Right cardiac atrium (tissue), 5 donors: ENCODE measurements at regions not wholly inside any gene's neighbourhood (a gene's known extent, or its start where the extent isn't known, plus 50 kb on each side); places are given as distances from the start of the nearest gene placed in this dataset.

Experiments used
- ATAC-seq, 2 donors: fragments of 200-7000 bp; cut with Tn5 transposase; one replicate each; pipeline versions ENCODE4 v1.8.0 to v1.9.1; 2020; ENCODE audit warnings: moderate library complexity in 2 of 2, mild to moderate bottlenecking in 1 of 2
- DNase-seq, 3 donors: peaks; one replicate each; pipeline ENCODE4 v3.0.0-alpha.2; 2020
- H3K27ac ChIP-seq: one replicate; pipeline ENCODE4 v1.5.1; 2013; ENCODE audit warnings: mild to moderate bottlenecking, low read length, control low read depth, moderate library complexity
- H3K27me3 ChIP-seq: one replicate; pipeline ENCODE4 v1.6.1; 2013; ENCODE audit not compliant: control insufficient read depth, insufficient read depth
- H3K4me1 ChIP-seq: one replicate; pipeline ENCODE4 v1.6.1; 2013; ENCODE audit warnings: low read length; ENCODE audit not compliant: control insufficient read depth, insufficient read depth
- H3K4me3 ChIP-seq: one replicate; pipeline ENCODE4 v1.5.1; 2013; ENCODE audit warnings: low read length, control low read depth
- H3K9me3 ChIP-seq: one replicate; pipeline ENCODE4 v1.6.1; 2013; ENCODE audit warnings: low read length; ENCODE audit not compliant: control insufficient read depth
- WGBS: extraction: QIAGEN DNeasy Blood & Tissue Kit; methylation state at CpG from one replicate; pipeline ENCODE4 v1.1.7; 2013; 5-methylcytosine and 5-hydroxymethylcytosine counted together
- intact Hi-C, 4 donors: fragments of 100-400 bp; cut with DNase I; formaldehyde crosslinking; loops; one replicate each; pipeline versions ENCODE4 v1.11.0 to v1.14.0; 2022 to 2023
- donor health status: healthy with polysubstance abuse.
- donor health status: DM: no; HTN: yes; CAD: no.
- donor health status: DM: no; HTN: no; CAD: no.
- donor health status: DM: no; HTN: yes; CAD: no; lungs with severe emphysema.
- donor health status: DM: yes; HTN: yes; CAD: no.

DNA sequence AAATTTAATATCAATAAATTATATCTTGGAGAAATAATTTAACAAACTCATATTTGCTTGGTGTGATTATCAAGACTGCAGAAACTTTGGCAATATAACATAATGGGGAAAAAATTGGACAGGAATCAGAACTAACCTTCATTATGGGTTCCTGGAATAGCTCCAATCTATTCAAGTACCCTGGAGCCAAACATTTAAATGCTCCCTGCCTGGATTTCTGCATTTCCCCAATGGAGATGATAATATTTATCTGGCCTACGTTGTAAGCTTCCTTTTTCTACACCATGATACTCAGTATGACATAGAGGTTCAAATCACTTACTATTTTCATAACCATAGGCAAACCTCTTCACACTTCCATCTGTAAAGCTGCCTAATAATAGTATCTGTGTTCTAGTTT, 326.8 kb downstream of the TRIML1 start:
- ATAC-seq (no peak), DNase-seq (no peak)
- Histone ChIP-seq H3K9me3 (no peaks in the 10 kb centered on the region), H3K4me3 (no peak overlapping the region), H3K27me3 (no peaks in the 10 kb centered on the region), H3K4me1 (no peaks in the 10 kb centered on the region), H3K27ac (no peak overlapping the region)
- intact Hi-C loops, result no loop called here
- WGBS, result 18% methylated on average over 1 of the region's 1 CpG

DNA sequence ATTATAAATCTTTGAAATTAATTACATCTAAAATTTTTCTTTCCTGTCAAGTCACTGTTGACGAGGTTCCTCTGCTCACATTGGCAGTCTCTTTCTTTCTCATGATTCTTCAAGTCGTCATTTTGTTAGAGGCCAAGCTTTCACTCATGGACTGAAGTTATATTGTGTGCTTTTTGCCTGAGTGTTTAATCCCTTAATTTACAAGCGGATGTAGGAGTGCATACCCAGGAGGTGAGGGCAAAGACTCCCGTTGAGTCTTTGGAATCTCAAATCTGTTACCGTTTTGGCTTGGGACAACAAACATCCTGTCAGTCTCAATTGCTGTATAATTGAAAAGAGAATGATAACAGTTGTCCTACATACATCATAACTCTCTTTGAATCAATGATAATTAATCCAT, 345.0 kb downstream of the TRIML1 start:
- intact Hi-C loops, result no loop called here

DNA sequence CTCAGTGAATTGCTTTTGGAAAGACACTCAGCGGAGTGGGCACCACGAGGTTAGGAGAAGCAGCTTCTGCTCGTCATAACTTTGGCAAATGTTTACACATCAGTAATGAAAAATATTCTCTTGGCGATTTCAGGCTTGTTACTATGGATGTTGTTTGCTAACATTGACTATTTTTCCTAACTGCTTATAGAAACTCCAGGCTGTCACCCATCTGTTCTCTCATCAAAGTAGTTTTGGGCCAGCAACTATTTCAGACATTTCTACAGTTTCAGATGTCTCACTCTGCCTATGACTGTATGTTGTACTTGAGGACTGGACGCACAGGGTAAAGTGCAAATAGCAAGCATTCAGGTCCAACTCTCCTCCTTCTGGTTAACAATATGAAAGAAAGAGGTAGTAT, 346.7 kb downstream of the TRIML1 start:
- no peaks in the 10 kb centered on the region for H3K9me3 ChIP-seq
- no peaks in the 10 kb centered on the region for H3K4me1 ChIP-seq
- H3K27ac ChIP-seq, result no peak overlapping the region
- 66% methylated on average over 5 of the region's 5 CpGs for WGBS
- intact Hi-C loops, result no loop called here
- DNase-seq (no peak), ATAC-seq (no peak)
- H3K27me3 ChIP-seq, result no peaks in the 10 kb centered on the region
- H3K4me3 ChIP-seq, result no peak overlapping the region

More for the DNA sequence above, 345.0 kb downstream of the TRIML1 start:
- ATAC-seq (no peak), DNase-seq (no peak)
- no peak overlapping the region for H3K4me3 ChIP-seq
- H3K4me1 ChIP-seq, result no peaks in the 10 kb centered on the region
- 63% methylated on average over 5 of the region's 5 CpGs for WGBS
- no peak overlapping the region for H3K27ac ChIP-seq
- no peaks in the 10 kb centered on the region for H3K9me3 ChIP-seq
- H3K27me3 ChIP-seq, result no peaks in the 10 kb centered on the region

DNA sequence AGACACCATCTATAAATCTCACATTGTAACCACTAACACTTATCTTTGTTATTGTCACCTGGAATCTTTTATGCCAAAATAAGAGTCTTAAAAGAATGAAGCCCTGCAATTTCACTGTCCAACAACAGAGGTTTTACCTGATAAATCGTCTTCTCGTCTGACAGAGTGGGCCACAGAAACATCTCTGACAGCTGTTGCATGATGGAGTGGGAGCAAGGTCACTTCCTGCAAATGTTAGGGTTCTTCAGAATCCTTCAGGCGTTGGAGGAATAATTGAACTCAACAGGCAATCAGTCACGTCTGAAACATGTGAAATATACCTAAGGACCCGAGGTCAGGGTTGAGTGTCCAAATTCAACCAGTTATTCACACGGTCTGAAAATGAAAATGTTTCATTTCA, 353.6 kb downstream of the TRIML1 start:
- intact Hi-C loops, result no loop called here
- DNase-seq (no peak), ATAC-seq (no peak)
- H3K9me3 ChIP-seq, result no peaks in the 10 kb centered on the region
- no peaks in the 10 kb centered on the region for H3K4me1 ChIP-seq
- no peak overlapping the region for H3K27ac ChIP-seq
- H3K4me3 ChIP-seq, result no peak overlapping the region
- WGBS, result 52% methylated on average over 6 of the region's 6 CpGs
- H3K27me3 ChIP-seq, result no peaks in the 10 kb centered on the region

DNA sequence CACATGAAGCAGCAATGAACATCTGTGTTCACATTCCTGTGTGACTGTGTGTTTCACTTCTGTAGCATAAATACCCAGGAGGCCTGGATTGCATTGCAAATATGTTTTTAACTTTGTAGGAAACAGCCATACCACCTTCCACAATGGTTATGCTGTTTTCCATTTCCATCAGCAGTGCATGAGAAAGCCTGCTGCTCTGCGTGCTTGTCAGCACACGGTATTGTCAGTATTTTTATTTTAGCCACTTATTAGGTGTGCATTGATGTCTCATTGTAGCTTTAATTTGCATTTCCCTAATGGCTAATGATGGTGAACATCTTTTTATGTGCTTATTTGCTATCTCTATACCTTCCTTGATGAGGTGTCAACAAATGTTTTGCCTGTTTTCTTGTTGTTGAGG, 355.9 kb downstream of the TRIML1 start:
- DNase-seq, result no peak
- Histone ChIP-seq H3K4me1 (no peaks in the 10 kb centered on the region), H3K27me3 (no peaks in the 10 kb centered on the region), H3K27ac (no peak overlapping the region), H3K4me3 (no peak overlapping the region), H3K9me3 (no peaks in the 10 kb centered on the region)
- intact Hi-C loops, result no loop called here
- ATAC-seq, result no peak
- 74% methylated on average over 2 of the region's 2 CpGs for WGBS

DNA sequence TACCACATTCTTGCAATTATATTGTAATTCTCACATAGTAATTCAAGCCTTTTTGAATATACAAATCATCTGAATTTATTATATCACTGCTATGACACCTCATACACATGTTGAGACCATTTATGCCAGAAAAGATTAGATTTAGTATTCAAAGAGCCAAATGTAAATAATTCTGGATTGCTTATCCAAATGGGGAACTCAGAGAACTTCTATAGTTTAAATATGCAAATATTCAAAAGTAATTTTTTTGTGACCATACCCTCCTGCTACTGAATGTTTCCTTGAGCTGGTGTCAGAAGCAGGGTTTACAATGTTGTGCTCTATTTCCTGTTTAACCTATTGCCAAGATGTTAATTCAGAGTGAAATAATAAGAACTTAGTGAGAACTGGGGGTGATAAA, 372.2 kb downstream of the TRIML1 start:
- ATAC-seq (no peak), DNase-seq (no peak)
- Histone ChIP-seq H3K27ac (no peak overlapping the region), H3K4me1 (no peaks in the 10 kb centered on the region), H3K27me3 (no peaks in the 10 kb centered on the region), H3K9me3 (no peaks in the 10 kb centered on the region), H3K4me3 (no peak overlapping the region)
- intact Hi-C loops, result no loop called here

DNA sequence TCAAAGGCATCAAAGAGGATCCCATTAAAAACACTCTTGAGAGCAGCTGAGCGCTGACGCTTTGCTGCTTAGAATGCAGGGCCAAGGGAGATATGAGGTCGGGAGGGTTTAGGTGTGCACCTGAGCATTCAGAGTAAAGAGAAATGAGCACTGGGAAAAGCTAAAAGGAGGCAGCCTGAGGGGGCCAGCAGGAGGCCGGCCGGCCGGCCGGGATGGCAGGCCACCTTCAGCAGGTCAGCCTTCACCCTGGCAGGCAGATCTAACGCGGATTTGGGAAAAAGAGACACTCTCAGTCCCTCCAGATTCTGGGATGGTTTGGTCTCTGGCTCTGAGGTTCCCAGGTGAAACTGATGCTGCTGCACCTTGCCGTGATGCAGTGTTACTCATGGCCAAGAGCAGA, 393.5 kb downstream of the TRIML1 start:
- no peak overlapping the region for H3K4me3 ChIP-seq
- no peaks in the 10 kb centered on the region for H3K27me3 ChIP-seq
- intact Hi-C loops, result no loop called here
- WGBS, result 78% methylated on average over 10 of the region's 10 CpGs
- no peak for DNase-seq
- ATAC-seq, result no peak
- H3K9me3 ChIP-seq, result no peaks in the 10 kb centered on the region
- no peaks in the 10 kb centered on the region for H3K4me1 ChIP-seq
- H3K27ac ChIP-seq, result no peak overlapping the region

DNA sequence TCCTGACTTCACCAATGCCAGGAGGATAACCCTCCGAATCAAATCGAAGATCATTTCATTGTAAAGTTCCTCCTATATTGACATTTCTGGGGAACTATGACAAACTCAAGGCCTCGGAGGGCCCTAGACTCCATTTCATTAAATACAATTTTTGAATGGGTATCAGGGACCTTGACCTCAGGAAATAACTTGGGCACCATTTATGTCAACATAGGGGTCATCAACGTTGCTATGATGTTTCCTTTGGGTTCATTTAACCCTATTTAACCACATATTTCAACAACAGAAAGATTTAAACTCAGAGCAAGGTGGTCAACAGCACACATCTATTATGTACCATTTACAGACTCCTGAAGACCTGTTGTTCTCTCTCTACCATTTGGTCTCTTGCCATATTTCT, 395.1 kb downstream of the TRIML1 start:
- H3K9me3 ChIP-seq, result no peaks in the 10 kb centered on the region
- H3K27ac ChIP-seq, result no peak overlapping the region
- H3K27me3 ChIP-seq, result no peaks in the 10 kb centered on the region
- H3K4me1 ChIP-seq, result no peaks in the 10 kb centered on the region
- WGBS, result 72% methylated on average over 4 of the region's 4 CpGs
- ATAC-seq (no peak), DNase-seq (no peak)
- no peak overlapping the region for H3K4me3 ChIP-seq
- intact Hi-C loops, result no loop called here

DNA sequence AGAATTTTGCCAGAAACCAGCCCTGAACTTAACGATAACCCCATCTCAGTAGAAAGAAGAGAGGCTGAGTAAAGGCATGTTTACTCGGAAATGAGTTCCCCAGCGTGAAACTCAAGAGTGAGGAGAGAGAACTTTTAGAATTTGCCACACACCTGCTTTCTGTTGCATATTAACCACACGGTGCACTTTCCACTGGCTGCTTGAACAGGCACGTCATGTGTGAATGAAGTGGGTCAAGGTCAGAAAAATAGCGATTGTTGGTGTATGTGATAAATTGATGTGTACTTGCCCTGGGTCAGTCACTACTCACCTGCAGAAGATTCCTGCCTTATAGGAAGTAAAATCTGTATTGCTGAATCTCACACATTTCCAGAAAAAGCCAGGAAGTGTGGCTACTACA, 395.7 kb downstream of the TRIML1 start:
- intact Hi-C loops, result no loop called here
- no peak overlapping the region for H3K4me3 ChIP-seq
- no peaks in the 10 kb centered on the region for H3K27me3 ChIP-seq
- WGBS, result 82% methylated on average over 6 of the region's 6 CpGs
- H3K4me1 ChIP-seq, result no peaks in the 10 kb centered on the region
- DNase-seq, result no peak
- H3K27ac ChIP-seq, result no peak overlapping the region
- no peak for ATAC-seq
- H3K9me3 ChIP-seq, result no peaks in the 10 kb centered on the region

DNA sequence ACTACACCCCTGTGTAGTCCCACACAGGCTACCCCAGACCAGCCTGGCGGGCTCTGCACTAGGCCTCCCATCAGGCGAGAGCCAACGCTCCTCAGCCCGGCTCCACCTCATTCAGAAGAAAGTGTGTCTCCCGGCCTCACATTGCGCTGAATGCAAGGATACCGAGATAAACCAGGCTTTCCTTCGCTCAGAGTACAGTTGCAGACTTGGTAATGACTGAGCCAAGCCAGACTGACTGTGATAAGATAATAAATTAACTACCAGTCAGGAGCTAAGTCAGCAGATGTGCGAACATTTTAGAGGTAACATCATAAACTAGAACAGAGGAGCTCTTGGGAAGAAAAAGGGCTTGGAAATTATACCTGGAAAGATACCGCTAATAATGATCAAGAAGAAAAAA, 397.6 kb downstream of the TRIML1 start:
- H3K27ac ChIP-seq, result no peak overlapping the region
- intact Hi-C loops, result no loop called here
- H3K4me1 ChIP-seq, result no peaks in the 10 kb centered on the region
- ATAC-seq (no peak), DNase-seq (no peak)
- no peaks in the 10 kb centered on the region for H3K27me3 ChIP-seq
- H3K9me3 ChIP-seq, result no peaks in the 10 kb centered on the region
- WGBS, result 47% methylated on average over 10 of the region's 10 CpGs
- no peak overlapping the region for H3K4me3 ChIP-seq

DNA sequence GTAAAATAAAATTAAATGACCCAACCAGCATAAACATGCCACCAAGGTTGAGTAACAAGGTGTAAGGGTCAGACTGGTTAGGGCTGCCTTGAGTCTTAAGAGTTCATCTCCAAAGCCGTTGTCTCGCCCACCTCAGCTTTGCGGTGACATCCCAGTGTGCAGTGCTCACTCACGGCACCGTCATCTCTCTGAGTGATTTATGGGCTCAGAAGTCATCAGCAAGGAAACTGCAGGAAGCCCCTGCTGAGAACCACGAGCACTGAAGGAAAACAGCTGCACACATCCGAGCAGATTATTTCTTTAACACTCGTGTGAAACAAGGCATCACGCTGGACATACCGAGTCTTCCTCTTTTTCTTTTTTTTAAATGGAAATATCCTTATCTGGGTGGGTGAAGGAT, 411.1 kb downstream of the TRIML1 start:
- Histone ChIP-seq H3K27ac (no peak overlapping the region), H3K27me3 (no peaks in the 10 kb centered on the region), H3K4me3 (no peak overlapping the region), H3K9me3 (no peaks in the 10 kb centered on the region), H3K4me1 (no peaks in the 10 kb centered on the region)
- intact Hi-C loops, result no loop called here
- ATAC-seq (no peak), DNase-seq (no peak)
- WGBS, result 39% methylated on average over 10 of the region's 10 CpGs

DNA sequence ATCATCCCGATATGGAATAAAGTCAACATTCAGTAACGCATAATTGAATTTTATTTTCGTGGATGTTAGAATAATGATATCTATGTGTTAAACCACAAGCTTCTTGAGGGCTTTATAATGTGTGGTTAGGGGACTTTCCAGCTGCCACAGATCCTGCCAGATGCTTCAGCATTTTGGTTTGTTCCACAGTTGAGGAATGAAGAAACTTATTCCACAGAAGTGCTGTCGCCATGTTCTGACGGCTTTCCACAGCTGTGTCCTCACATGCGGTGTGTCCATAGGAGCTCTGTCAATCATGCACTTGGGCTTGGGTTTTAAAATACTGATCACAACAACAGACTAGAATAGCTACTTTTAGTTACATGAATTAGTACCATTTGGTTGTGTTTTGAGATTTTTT, 411.9 kb downstream of the TRIML1 start:
- WGBS, result 56% methylated on average over 6 of the region's 6 CpGs
- H3K4me1 ChIP-seq, result no peaks in the 10 kb centered on the region
- DNase-seq (no peak), ATAC-seq (no peak)
- no peaks in the 10 kb centered on the region for H3K9me3 ChIP-seq
- no peak overlapping the region for H3K4me3 ChIP-seq
- no peaks in the 10 kb centered on the region for H3K27me3 ChIP-seq
- H3K27ac ChIP-seq, result no peak overlapping the region
- intact Hi-C loops, result no loop called here
